Daoy (cell line): ENCODE measurements at regions not wholly inside any gene's neighbourhood (a gene's known extent, or its start where the extent isn't known, plus 50 kb on each side); places are given as distances from the start of the nearest gene placed in this dataset.

Experiments
- DNase-seq: peaks from one replicate; pipeline ENCODE4 v3.0.0-alpha.2; 2015; ENCODE audit warnings: low read depth

DNA sequence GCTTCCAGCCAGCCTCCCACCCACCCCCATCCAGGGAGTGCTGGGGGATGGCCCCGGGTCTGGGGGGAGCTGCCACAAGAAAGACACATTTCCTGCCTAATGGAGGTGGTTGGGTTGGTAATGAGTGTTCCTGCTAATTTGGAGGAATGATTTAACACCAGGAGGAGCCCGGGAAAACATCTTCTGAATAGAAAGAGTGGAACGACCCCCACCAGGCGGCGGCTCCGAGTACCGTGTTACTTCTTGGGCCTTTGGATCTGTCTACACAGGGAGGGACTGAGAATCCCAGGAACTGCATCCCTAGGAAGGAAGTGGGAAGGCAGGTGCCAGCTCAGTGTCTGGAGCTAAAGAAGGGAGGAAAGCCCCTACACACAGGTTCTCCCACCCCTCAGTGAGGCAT, 64.6 kb downstream of the TSPAN17 start:
- DNase-seq = no peak

DNA sequence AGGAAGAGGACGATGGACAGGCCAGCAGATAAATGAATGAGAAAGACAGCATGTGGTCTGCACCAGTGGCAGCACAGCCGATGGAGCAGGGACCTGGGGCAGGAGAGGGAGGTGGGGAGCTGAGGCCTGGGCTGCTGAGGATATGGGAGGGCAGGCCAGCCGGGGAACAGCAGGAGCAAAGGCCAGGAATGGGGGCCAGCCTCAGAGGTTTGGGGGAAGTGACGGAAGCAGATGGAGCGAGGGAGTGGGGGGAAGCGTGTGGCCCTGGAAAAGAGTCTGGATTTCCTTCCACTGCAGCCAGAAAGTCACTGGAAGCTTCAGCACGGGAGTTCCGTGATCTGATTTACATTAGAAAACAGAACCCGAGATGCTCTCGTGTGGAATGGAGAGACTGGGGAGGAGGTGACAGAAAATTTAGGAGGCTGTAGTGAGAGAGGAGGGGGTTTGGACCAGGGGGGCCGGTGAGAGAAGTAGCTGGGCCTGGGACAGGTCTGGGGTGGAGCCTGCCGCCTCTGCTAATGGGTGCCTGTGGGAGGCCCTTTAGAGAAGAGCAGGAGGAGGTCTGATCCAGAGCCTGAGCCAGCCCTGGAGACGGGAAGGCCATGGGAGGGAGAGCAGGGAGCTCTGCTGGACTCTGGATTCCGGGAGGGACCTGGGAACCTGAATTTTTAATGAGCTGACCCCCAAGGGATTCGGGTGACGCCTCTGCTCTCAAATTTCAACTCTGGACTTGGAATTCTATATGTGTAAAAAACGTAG, 65.4 kb downstream of the TSPAN17 start:
- DNase-seq = no peak

GRCh38 chr5:176713409-176713808, 66.1 kb downstream of the TSPAN17 start:
- no peak for DNase-seq

GRCh38 chr5:176714067-176714466, 66.8 kb downstream of the TSPAN17 start:
- DNase-seq = peak; percentile 59

- peak; percentile 82 for DNase-seq
These were observed 69.0 kb downstream of the TSPAN17 start for GRCh38 chr5:176716320-176716719.

DNA sequence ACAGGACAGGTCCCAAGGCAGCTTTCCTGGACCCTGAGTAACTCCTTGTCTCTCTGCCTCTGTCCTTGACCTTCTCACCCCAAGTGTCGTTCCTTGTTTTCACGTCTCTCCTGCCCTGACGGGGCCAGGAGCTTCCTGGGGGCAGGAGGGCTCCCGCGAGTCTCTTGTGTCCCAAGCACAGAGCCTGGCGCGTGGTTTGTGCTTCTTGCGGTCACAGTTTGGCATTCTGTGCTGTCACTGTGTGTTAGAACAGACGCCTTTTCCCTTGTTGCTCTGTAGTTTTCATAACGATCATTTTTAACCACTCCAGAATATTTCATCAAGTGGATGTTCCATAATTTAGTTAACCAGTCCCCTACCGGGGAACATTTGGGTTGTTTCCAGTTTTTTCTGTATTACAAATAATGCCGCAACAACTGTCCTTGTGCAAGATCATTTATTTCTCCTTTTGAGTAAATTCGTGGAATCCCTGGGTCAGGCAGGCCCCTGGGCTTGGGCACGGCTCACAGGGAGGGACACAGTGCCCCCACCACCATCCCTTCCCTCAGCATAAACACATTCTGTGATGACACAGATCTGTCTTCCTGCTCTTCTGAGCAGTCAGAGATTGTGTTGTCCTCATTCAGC, 71.9 kb downstream of the TSPAN17 start:
- DNase-seq = no peak

DNA sequence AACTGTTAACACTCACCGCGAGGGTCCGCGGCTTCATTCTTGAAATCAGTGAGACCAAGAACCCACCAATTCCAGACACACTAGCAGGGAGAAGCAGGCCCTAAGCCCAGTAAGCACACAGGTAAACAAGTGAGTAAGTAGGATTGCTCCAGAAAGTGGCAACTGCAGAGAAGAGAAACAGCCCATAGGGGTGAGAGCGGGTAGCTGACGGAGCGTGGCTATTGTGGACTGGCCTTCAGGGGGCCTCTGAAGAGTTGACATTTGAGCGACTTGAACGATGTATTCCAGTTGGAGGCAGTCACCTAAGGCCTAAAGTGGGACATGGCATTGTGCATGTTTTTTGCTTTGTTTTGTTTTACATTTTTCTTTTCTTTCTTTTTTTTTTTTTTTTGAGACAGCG, 74.2 kb downstream of the TSPAN17 start:
- DNase-seq = no peak

- DNase-seq = no peak
These were observed 75.5 kb downstream of the TSPAN17 start for GRCh38 chr5:176722757-176723156.

- no peak for DNase-seq
These were observed 76.2 kb downstream of the TSPAN17 start for GRCh38 chr5:176723440-176723839.

DNA sequence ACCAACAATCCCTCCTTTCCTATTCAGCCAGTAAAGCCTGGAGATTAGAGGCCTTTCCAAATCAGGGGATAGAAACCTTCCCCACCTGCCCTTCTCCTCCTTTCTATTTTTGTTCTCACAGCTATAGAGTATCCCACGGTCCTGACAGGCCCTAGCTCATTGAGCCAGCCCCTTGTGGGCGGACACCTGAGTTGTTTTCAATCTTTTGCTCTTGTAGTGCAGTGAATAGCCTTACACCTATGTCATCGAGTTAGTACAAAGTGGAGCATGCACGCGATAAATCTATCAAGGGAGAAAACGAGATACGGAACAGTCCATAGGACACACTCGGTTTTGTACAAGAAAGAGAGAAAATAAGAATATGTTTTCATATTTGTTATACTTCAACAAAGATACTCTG, 77.2 kb downstream of the TSPAN17 start:
- no peak for DNase-seq

- no peak for DNase-seq
These were observed 78.4 kb downstream of the TSPAN17 start for GRCh38 chr5:176725521-176726280.

DNA sequence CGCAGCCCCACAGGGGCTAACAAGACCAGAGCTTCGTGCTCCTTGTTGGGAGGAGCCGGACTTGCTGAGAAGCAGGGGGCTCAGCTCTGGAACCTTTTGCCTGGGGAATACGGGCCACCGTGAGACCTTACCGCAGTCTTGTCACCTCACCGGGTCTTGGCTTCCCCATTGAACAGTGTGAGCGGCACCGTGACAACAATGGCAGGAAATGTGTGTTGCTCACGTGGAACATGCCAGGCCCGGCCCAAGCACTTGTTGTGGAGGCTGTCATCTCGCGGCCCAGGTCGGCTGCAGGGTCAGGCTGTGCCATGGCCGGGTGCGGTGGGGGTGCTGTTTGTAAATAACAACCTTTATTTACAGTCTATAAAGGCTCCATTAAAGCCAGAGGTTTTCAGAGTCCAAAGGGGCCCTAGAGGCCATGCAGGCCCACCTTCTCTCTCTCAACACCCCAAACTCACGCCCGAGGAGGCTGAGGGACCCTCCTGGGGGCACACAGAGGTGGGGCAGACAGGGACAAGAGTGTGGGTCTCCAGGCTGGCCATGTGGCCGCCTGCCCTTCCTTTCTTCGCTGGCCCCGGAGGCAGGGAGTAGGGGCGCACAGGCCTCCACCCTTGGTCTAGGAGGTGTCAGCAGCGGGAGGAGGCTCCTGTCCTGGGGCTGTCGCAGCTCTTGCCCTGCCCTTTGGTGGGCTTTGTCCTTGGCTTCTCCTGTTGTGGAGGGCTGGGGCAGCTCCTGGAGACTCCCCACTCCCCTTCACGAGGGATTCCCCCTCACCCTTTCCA, 79.7 kb downstream of the TSPAN17 start:
- DNase-seq = no peak

- DNase-seq = no peak
These were observed 80.2 kb downstream of the TSPAN17 start for GRCh38 chr5:176727528-176727900.

DNA sequence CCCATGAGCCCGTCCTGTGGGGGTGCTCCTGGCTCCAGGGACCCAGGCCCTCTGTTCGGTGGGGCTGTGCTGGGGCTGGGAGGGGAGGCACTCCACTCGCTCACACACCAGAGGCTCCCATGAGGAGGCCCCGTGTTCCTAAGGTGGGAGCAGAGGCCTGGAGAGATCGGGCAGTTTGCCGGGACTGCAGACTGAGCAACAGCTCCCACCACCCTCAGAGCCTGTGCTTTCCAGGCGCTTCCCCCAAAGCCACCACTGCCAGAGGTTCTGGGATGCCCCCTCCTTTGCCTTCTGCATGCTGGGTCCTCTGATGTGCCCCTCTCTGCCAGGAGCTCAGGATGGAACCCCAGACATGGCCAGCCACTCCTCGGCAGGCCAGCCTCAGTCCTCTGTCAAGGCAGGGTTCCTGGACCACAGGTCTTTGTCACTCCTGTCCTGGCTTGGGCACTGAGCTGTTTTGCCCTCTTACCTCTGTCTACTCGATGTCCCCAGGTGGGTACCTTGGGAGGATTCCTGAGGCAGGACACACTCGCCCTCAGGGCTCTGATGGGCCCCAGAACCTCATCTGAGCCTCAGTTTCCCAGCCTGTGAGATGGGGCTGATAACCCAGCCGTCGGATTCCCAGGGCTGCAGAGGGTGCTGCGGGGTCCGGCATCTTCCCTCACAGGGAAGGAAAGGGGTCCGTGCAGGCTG, 80.8 kb downstream of the TSPAN17 start:
- DNase-seq = no peak

DNA sequence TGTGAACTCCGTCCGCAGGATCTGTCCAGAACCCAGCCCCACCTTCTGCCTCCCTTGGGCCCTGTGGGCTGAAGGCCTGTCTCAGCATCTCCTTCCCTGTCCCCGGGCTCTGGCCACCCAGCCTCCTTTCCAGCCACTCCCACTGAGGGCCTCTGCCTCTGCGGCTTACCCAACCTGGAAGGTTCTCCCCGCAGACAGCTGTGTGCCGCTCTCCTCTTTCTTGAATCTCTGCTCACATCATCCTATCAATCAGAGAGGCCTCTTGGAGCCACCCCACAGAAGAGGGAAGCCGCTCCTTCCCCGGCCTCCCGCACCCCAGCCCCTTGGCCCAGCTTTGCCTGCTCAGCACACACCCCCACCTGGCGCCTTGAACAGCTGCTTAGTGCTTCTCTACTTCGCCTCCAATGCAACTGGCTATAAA, 81.5 kb upstream of the UNC5A start:
- no peak for DNase-seq

GRCh38 chr5:176730815-176731475, 79.4 kb upstream of the UNC5A start:
- no peak for DNase-seq

GRCh38 chr5:176731506-176732160, 78.7 kb upstream of the UNC5A start:
- DNase-seq = no peak

GRCh38 chr5:176732306-176732705, 78.1 kb upstream of the UNC5A start:
- DNase-seq = no peak

- DNase-seq = no peak
These were observed 77.5 kb upstream of the UNC5A start for GRCh38 chr5:176732736-176733405.
